Fibroblast of villous mesenchyme (primary cell): ENCODE measurements at regions not wholly inside any gene's neighbourhood (a gene's known extent, or its start where the extent isn't known, plus 50 kb on each side); places are given as distances from the start of the nearest gene placed in this dataset.
A peak's percentile ranks its signal among the peaks of the same experiment; 100 is the strongest.

ENCODE experiments used
- DNase-seq: peaks from one replicate; pipeline ENCODE4 v3.0.0-alpha.2; 2010; ENCODE audit warnings: low read depth
- H3K4me3 ChIP-seq: 2 replicates; pipeline ENCODE4 v1.5.1; 2011; ENCODE audit warnings: low read depth, mild to moderate bottlenecking, low read length
- TF ChIP-seq, protein P1 (sequence below): IDR thresholded peaks from 2 replicates; pipeline ENCODE4 v1.5.1; 2012; ENCODE audit warnings: low read depth, mild to moderate bottlenecking, low read length; ENCODE audit not compliant: insufficient read depth

DNA sequence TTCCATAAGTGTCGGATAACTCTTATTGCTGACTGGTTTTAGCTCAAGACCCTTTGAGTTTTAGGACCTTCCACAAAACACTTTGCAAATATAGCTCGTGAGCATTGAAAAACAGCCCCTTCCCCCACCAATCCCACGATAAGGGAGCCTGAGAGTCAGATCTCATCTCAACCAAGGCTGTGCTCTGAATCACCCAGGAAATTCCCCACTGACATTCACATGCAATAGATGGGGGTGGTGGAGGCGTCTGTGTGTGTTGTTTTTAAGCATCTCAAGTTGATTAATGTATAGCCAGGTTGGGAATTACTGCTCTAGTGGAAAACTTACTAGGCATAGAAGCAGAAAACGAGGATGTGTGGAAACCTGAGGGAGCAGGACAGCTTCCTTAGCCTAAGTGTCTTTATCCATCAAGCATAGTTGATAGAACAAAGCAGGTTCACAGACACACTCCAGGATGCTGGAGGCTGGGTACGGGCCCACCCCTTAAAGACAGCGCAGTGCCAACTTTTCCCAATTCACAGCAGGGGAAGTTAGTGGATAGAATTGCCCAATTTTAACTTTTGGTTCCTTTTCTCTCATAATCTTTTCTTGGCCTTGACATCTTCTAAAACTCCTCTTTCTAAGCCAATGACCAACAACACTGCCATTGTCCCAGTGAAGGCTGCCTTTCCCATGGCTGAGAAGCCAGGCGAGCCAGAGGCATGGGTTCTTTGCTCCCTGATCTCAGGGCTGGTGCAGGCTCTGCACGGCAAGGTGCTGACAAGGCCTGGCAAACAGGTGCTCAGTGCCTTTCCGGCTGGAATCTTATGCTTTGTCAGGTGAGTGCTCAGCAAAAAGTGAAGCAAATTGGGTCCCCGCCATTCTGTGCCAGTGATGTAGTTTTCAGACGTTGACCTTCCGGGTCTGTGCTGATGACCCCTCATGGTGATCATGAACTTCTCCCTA is 98.5 kb upstream of the INSIG1 start:
- TF ChIP-seq, protein P1, sequence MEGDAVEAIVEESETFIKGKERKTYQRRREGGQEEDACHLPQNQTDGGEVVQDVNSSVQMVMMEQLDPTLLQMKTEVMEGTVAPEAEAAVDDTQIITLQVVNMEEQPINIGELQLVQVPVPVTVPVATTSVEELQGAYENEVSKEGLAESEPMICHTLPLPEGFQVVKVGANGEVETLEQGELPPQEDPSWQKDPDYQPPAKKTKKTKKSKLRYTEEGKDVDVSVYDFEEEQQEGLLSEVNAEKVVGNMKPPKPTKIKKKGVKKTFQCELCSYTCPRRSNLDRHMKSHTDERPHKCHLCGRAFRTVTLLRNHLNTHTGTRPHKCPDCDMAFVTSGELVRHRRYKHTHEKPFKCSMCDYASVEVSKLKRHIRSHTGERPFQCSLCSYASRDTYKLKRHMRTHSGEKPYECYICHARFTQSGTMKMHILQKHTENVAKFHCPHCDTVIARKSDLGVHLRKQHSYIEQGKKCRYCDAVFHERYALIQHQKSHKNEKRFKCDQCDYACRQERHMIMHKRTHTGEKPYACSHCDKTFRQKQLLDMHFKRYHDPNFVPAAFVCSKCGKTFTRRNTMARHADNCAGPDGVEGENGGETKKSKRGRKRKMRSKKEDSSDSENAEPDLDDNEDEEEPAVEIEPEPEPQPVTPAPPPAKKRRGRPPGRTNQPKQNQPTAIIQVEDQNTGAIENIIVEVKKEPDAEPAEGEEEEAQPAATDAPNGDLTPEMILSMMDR, result no peak
- no peak overlapping the region for H3K4me3 ChIP-seq
- DNase-seq, result peak; percentile 50

GRCh38 chr7:155201325-155202087 is 96.2 kb upstream of the INSIG1 start:
- no peak overlapping the region for H3K4me3 ChIP-seq
- no peak for DNase-seq
- TF ChIP-seq, protein P1, result no peak

GRCh38 chr7:155202106-155202871 is 95.4 kb upstream of the INSIG1 start:
- no peak for DNase-seq
- TF ChIP-seq, protein P1, result no peak
- H3K4me3 ChIP-seq, result no peak overlapping the region

- no peak overlapping the region for H3K4me3 ChIP-seq
- TF ChIP-seq, protein P1, result no peak
- DNase-seq, result no peak
Measured at GRCh38 chr7:155203059-155203881, 94.4 kb upstream of the INSIG1 start.

DNA sequence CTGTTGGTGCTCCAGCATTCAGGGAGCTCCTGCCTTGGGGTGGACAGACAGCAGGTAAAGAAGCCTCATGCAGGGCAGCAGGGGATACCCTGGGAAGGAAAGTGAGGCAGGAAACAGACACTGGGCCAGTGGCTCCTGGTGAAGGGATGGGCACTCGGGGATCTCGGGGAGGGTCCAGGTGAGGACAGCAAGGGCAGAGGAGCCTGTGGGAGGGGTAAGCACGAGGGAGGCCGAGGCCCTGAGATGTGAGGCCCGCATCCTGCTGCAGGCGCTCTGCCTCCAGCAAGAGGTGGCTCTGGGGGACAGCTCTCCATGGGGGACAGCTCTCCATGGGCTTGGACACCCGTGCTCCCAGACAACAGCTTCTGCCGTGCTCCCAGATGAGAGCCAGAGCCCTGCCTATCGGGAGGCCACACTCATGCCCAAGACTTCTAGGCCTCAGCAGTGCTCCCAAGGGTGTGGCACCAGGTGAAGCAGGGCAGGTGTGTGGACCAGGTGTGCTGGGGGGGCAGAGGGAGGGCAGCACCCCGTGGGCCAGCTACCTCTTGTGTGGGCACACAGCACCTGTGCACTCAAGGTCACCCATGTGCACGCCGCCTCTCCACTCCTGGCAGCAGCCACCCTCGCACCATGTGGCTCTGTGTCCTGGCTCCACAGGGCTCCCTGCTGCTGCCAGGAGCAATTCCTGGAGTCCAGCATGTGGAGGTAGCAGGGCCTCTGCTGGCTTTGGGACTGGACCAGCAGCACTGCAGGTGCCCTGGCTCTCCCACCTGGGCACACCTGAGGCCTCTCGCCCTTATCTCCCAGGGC is 93.6 kb upstream of the INSIG1 start:
- no peak for DNase-seq
- H3K4me3 ChIP-seq, result no peak overlapping the region
- TF ChIP-seq, protein P1, result no peak
